ENCODE measurements at regions not wholly inside any gene's neighbourhood (a gene's known extent, or its start where the extent isn't known, plus 50 kb on each side); places are given as distances from the start of the nearest gene placed in this dataset.

DNA sequence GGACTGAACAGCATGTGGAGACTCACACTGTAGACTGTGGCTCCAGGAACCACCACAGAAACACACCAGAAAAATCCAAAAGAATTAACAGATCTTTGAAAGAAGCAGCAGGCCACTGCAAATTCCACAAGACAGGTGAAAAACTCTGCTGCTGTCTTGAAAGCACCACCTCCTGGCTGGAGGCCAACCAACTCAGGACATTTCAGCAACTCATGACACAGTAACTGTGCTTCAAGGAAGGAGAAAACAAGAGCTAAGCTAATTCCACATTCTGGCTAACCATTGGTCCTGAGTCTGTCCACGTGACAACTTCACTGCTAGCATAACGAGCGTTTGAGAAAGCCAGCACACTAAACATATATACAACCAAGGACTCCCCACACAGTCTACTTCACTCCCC lies 625.1 kb downstream of the PRELID2 start:
- H2AFZ ChIP-seq, result no peak overlapping the region
- ChIA-PET CTCF (no interaction called here), POLR2A (ENCODE audit: unreplicated experiment) (interaction anchor here (0.7 kb wide), 1 partner anchor 252 kb away, joined by 4 read pairs; no protein-coding TSS in a partner anchor)
- no peaks in the 10 kb centered on the region for H3K79me2 ChIP-seq (ENCODE audit: low read depth)
- no peaks in the 10 kb centered on the region for H4K20me1 ChIP-seq (ENCODE audit: insufficient read depth)
- no peaks in the 10 kb centered on the region for H3K4me1 ChIP-seq (replicated peaks; ENCODE audit: insufficient read depth)
- H3K27ac ChIP-seq, result no peak overlapping the region
- intact Hi-C loops (cut with micrococcal nuclease; ENCODE audit: unreplicated experiment), result no loop called here
- H3K9me2 ChIP-seq (ENCODE audit: insufficient read depth), result no peaks in the 10 kb centered on the region; the same call in 1 of the 2 replicates
- no peak overlapping the region for H3K4me2 ChIP-seq
- no peak overlapping the region for H3K4me3 ChIP-seq
- no peaks in the 10 kb centered on the region for H3K36me3 ChIP-seq (ENCODE audit: low read depth)
- H3K9me3 ChIP-seq (ENCODE audit: insufficient read depth, low read depth), result 0 out of 2 replicates have a peak, but pooled peaks cover 4% of the 10 kb centered on the region
- DNase-seq, result peak in 1 of 2 experiments; percentile 4
- no peak for TF ChIP-seq EZH2 (IDR thresholded peaks at IDR 0.05; ENCODE audit: low read depth)
- TF ChIP-seq, protein P1, sequence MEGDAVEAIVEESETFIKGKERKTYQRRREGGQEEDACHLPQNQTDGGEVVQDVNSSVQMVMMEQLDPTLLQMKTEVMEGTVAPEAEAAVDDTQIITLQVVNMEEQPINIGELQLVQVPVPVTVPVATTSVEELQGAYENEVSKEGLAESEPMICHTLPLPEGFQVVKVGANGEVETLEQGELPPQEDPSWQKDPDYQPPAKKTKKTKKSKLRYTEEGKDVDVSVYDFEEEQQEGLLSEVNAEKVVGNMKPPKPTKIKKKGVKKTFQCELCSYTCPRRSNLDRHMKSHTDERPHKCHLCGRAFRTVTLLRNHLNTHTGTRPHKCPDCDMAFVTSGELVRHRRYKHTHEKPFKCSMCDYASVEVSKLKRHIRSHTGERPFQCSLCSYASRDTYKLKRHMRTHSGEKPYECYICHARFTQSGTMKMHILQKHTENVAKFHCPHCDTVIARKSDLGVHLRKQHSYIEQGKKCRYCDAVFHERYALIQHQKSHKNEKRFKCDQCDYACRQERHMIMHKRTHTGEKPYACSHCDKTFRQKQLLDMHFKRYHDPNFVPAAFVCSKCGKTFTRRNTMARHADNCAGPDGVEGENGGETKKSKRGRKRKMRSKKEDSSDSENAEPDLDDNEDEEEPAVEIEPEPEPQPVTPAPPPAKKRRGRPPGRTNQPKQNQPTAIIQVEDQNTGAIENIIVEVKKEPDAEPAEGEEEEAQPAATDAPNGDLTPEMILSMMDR (conservative IDR thresholded peaks at IDR 0.05), result no peak
- no peaks in the 10 kb centered on the region for H3F3A ChIP-seq (ENCODE audit: insufficient read depth, low read depth)
- no peaks in the 10 kb centered on the region for H3K27me3 ChIP-seq (ENCODE audit: insufficient read depth, low read depth)
- no TSS peak for BruUV-seq (replicated peaks)

DNA sequence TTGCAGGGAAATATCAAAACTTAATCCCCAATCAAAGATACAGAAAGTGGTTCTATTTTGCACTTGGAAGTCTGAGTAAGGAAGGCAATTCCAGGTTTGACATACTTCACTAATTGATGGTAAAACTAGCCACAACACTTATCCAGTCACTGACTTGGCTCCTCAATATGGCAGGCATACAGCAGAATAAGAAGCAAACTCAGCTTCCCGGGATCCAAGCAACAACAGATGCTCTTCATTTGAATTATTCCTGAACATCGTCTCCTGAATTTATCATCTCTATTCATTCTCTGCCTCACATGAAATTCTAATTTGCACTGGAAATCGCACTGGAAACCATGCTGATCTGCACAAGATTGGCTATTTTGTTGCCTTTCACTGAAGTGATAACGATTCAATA lies 629.6 kb downstream of the PRELID2 start:
- intact Hi-C loops (cut with micrococcal nuclease; ENCODE audit: unreplicated experiment), result no loop called here
- Histone ChIP-seq H3K9me3 (ENCODE audit: insufficient read depth, low read depth) (0 out of 2 replicates have a peak, but pooled peaks cover 4% of the 10 kb centered on the region), H3K27ac (no peak overlapping the region), H2AFZ (no peak overlapping the region), H3K27me3 (ENCODE audit: insufficient read depth, low read depth) (no peaks in the 10 kb centered on the region), H3K79me2 (ENCODE audit: low read depth) (no peaks in the 10 kb centered on the region), H3K9me2 (ENCODE audit: insufficient read depth) (no peaks in the 10 kb centered on the region), H4K20me1 (ENCODE audit: insufficient read depth) (no peaks in the 10 kb centered on the region), H3F3A (ENCODE audit: insufficient read depth, low read depth) (no peaks in the 10 kb centered on the region), H3K4me2 (no peak overlapping the region), H3K4me1 (replicated peaks; ENCODE audit: insufficient read depth) (no peaks in the 10 kb centered on the region), H3K36me3 (ENCODE audit: low read depth) (no peaks in the 10 kb centered on the region), H3K4me3 (no peak overlapping the region)
- BruUV-seq (replicated peaks), result no TSS peak
- no peak for TF ChIP-seq EZH2 (IDR thresholded peaks at IDR 0.05; ENCODE audit: low read depth)
- TF ChIP-seq, protein P1 (conservative IDR thresholded peaks at IDR 0.05), result no peak
- DNase-seq, result no peak
- ChIA-PET CTCF (no interaction called here), POLR2A (ENCODE audit: unreplicated experiment) (no interaction called here)

DNA sequence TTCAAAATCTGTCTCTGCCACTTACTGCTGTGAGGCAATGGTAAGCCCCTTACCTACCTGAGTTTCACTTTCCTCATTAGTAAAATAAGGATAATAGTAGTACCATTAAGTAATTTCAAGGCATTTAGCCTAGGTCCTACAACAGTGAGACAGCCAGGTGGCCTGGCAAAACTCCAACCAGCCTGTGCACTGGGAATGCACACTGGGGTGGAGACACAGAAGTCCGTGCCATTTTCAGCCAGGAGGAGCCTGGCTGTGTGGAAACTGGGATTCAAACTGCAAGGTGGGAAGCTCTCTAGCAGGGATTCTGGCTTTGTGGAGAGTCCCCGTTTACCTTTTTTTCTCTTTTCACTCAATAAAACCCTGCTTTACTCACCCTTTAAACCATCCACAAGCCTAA lies 630.4 kb downstream of the PRELID2 start:
- Histone ChIP-seq H4K20me1 (ENCODE audit: insufficient read depth) (no peaks in the 10 kb centered on the region), H2AFZ (no peak overlapping the region), H3K27ac (no peak overlapping the region), H3K9me3 (ENCODE audit: insufficient read depth, low read depth) (0 out of 2 replicates have a peak, but pooled peaks cover 4% of the 10 kb centered on the region), H3K27me3 (ENCODE audit: insufficient read depth, low read depth) (no peaks in the 10 kb centered on the region), H3K4me1 (replicated peaks; ENCODE audit: insufficient read depth) (no peaks in the 10 kb centered on the region), H3K4me3 (no peak overlapping the region), H3K4me2 (no peak overlapping the region), H3K36me3 (ENCODE audit: low read depth) (no peaks in the 10 kb centered on the region), H3K9me2 (ENCODE audit: insufficient read depth) (no peaks in the 10 kb centered on the region), H3K79me2 (ENCODE audit: low read depth) (no peaks in the 10 kb centered on the region), H3F3A (ENCODE audit: insufficient read depth, low read depth) (no peaks in the 10 kb centered on the region)
- no peak for DNase-seq
- no peak for TF ChIP-seq EZH2 (IDR thresholded peaks at IDR 0.05; ENCODE audit: low read depth)
- TF ChIP-seq, protein P1 (conservative IDR thresholded peaks at IDR 0.05), result no peak
- intact Hi-C loops (cut with micrococcal nuclease; ENCODE audit: unreplicated experiment), result no loop called here
- POLR2A ChIA-PET (ENCODE audit: unreplicated experiment), result interaction anchor here (0.6 kb wide), 1 partner anchor 56 kb away, joined by 3 read pairs; no protein-coding TSS in a partner anchor
- no TSS peak for BruUV-seq (replicated peaks)
- CTCF ChIA-PET, result no interaction called here
